ENCODE measurements at regions not wholly inside any gene's neighbourhood (a gene's known extent, or its start where the extent isn't known, plus 50 kb on each side); places are given as distances from the start of the nearest gene placed in this dataset.

DNA sequence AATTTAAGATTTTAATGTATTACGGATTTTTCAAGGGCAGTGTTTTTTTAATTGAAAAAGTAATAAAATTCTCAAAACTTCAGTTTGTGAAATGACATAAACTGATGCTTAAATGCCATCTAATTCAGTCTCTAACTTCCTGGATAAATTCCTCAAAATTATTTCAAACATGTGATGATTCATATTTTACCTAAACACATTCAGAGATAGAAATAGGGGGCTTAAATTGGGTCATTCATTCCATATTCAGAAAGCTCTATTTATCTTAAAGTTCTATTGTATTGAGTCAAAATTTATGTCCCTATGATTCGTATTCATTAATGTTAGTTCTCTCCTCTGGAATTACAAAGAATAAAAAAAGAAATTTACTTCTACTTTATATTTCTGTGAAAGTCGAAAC, 713.6 kb upstream of the CHRM3 start:
- Histone ChIP-seq H3K79me2 (ENCODE audit: insufficient read depth, low read length) (no peaks in the 10 kb centered on the region), H3K23ac (ENCODE audit: insufficient read length, low read depth, low read length) (no peak overlapping the region), H3K14ac (ENCODE audit: insufficient read depth, low read length) (no peak overlapping the region), H2AK5ac (ENCODE audit: insufficient read length, low read length) (no peak overlapping the region), H3K18ac (ENCODE audit: insufficient read length, low read depth, low read length) (no peak overlapping the region), H4K8ac (replicated peaks; ENCODE audit: insufficient read length, low read depth, low read length) (no peak overlapping the region), H3T11ph (ENCODE audit: low read length) (no peak overlapping the region), H2BK12ac (ENCODE audit: insufficient read length, low read depth, low read length) (no peak overlapping the region), H3K9ac (ENCODE audit: extremely low read depth, insufficient read length, low read length) (no peak overlapping the region), H4K91ac (ENCODE audit: insufficient read length, low read depth, low read length) (no peak overlapping the region), H3K4me2 (ENCODE audit: insufficient read depth, insufficient read length, low read length) (no peak overlapping the region), H4K5ac (ENCODE audit: insufficient read length, low read depth, low read length) (no peak overlapping the region), H3K23me2 (ENCODE audit: insufficient read length, low read depth, low read length, poor library complexity, severe bottlenecking) (no peaks in the 10 kb centered on the region), H3K4ac (ENCODE audit: low read depth, low read length) (no peak overlapping the region), H2BK20ac (ENCODE audit: low read depth, low read length, poor library complexity, severe bottlenecking) (no peak overlapping the region), H4K20me1 (ENCODE audit: control insufficient read depth, insufficient read depth, insufficient read length) (no peaks in the 10 kb centered on the region), H2AFZ (ENCODE audit: low read length) (no peak overlapping the region), H3K79me1 (ENCODE audit: insufficient read depth, low read depth, low read length, poor library complexity, severe bottlenecking) (no peaks in the 10 kb centered on the region), H3K9me3 (ENCODE audit: control insufficient read depth, low read depth, low read length) (no peaks in the 10 kb centered on the region), H2BK5ac (ENCODE audit: insufficient read length, low read length) (no peak overlapping the region), H3K27ac (ENCODE audit: insufficient read length, low read depth, low read length) (no peak overlapping the region), H3K4me1 (ENCODE audit: insufficient read depth, low read length) (no peaks in the 10 kb centered on the region), H3K56ac (ENCODE audit: insufficient read length, low read depth, low read length) (no peak overlapping the region), H2BK15ac (ENCODE audit: low read depth, low read length) (no peak overlapping the region), H2BK120ac (ENCODE audit: low read depth, low read length, poor library complexity, severe bottlenecking) (no peak overlapping the region), H3K27me3 (ENCODE audit: insufficient read depth, low read length) (no peaks in the 10 kb centered on the region)
- Mint-ChIP-seq H3K4me3 (no peak overlapping the region), H3K27ac (no peak overlapping the region), H3K4me1 (peaks cover 11% of the 10 kb centered on the region in 2 experiments), H3K9me3 (no peaks in the 10 kb centered on the region; a peak in 1 of 5 replicates), H3K27me3 (ENCODE audit: low read depth) (no peaks in the 10 kb centered on the region), H3K36me3 (ENCODE audit: insufficient read depth in 1 of 3, low read depth in 3 of 3) (peaks cover 0 to 10% (median 0%) of the 10 kb centered on the region in 3 experiments; a peak in 1 of 7 replicates)
- no peak for DNase-seq
- 100% methylated on average over 1 of the region's 3 CpGs for WGBS (ENCODE audit: extremely low coverage, insufficient read length, low lambda C conversion rate)
- TF ChIP-seq, protein P1, sequence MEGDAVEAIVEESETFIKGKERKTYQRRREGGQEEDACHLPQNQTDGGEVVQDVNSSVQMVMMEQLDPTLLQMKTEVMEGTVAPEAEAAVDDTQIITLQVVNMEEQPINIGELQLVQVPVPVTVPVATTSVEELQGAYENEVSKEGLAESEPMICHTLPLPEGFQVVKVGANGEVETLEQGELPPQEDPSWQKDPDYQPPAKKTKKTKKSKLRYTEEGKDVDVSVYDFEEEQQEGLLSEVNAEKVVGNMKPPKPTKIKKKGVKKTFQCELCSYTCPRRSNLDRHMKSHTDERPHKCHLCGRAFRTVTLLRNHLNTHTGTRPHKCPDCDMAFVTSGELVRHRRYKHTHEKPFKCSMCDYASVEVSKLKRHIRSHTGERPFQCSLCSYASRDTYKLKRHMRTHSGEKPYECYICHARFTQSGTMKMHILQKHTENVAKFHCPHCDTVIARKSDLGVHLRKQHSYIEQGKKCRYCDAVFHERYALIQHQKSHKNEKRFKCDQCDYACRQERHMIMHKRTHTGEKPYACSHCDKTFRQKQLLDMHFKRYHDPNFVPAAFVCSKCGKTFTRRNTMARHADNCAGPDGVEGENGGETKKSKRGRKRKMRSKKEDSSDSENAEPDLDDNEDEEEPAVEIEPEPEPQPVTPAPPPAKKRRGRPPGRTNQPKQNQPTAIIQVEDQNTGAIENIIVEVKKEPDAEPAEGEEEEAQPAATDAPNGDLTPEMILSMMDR (conservative IDR thresholded peaks at IDR 0.05), result no peak
